ENCODE measurements at regions not wholly inside any gene's neighbourhood (a gene's known extent, or its start where the extent isn't known, plus 50 kb on each side); places are given as distances from the start of the nearest gene placed in this dataset.

GRCh38 chr5:68591850-68592249, 376.3 kb downstream of the PIK3R1 start:
- H3K9me3 Mint-ChIP-seq: peaks cover 2% of the 10 kb centered on the region
- no peak overlapping the region for H3K27ac Mint-ChIP-seq
- ChIA-PET CTCF (interaction anchor here (1.5 kb wide), 1 partner anchor 9 kb away, joined by 3 read pairs; no protein-coding TSS in a partner anchor), POLR2A (no interaction called here)
- H3K4me1 Mint-ChIP-seq: no peaks in the 10 kb centered on the region
- DNase-seq: no peak
- H3K36me3 Mint-ChIP-seq (ENCODE audit: low read depth): no peaks in the 10 kb centered on the region
- H3K4me3 Mint-ChIP-seq: no peak overlapping the region
- H3K27me3 Mint-ChIP-seq: peaks cover 3% of the 10 kb centered on the region

DNA sequence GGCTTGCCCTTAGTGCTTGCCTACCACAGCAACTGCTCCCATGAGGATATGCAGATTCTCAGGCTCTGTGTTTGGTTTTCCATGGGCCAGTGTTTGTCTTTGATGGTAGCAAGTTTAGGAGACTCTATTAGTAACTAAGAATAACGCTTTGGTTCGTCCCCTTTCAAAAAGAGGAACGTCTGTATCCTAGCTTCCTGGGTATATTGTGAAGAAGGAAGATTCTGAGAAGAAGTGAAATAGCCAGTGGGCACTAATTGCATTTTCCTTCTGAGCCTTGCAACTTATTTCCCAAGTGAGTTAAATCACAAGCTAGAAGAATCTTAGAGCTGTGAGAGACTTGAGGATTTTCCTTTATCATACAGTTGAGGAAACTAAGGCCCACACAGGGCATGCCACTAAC, 376.8 kb downstream of the PIK3R1 start:
- DNase-seq: no peak
- no peaks in the 10 kb centered on the region for H3K4me1 Mint-ChIP-seq
- CTCF ChIA-PET: interaction anchor here (1.5 kb wide), 1 partner anchor 10 kb away, joined by 3 read pairs; no protein-coding TSS in a partner anchor
- H3K27me3 Mint-ChIP-seq: peaks cover 3% of the 10 kb centered on the region
- no peak overlapping the region for H3K4me3 Mint-ChIP-seq
- no peaks in the 10 kb centered on the region for H3K36me3 Mint-ChIP-seq (ENCODE audit: low read depth)
- H3K9me3 Mint-ChIP-seq: peaks cover 2% of the 10 kb centered on the region
- POLR2A ChIA-PET: no interaction called here
- H3K27ac Mint-ChIP-seq: no peak overlapping the region

- Mint-ChIP-seq H3K27me3 (peaks cover 3% of the 10 kb centered on the region), H3K4me3 (no peak overlapping the region), H3K36me3 (ENCODE audit: low read depth) (no peaks in the 10 kb centered on the region), H3K27ac (no peak overlapping the region), H3K9me3 (peaks cover 2% of the 10 kb centered on the region), H3K4me1 (no peaks in the 10 kb centered on the region)
- DNase-seq: no peak
- POLR2A ChIA-PET: no interaction called here
- CTCF ChIA-PET: interaction anchor here (0.9 to 1.5 kb wide), 2 partner anchors 11 to 51 kb away, joined by 3 read pairs; no protein-coding TSS in a partner anchor
These were observed 377.7 kb downstream of the PIK3R1 start for GRCh38 chr5:68593211-68593671.

DNA sequence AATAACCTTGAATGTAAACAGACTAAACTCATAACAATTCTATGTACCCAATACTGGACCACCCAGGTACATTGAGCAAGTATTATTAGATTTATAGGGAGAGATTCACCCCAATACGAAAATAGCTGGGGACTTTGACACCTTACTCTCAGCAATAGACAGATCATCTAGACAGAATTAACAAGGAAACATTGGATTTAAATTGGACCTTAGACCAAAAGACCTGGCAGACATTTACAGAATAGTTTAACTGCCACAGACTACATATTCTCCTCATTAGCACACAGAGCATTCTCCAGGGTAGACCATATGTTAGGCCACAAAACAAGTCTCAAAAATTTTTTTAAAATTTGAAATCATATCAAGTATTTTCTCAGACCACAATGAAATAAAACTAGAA, 397.4 kb downstream of the PIK3R1 start:
- Mint-ChIP-seq H3K4me1 (no peaks in the 10 kb centered on the region), H3K27ac (no peak overlapping the region), H3K27me3 (peaks cover 16% of the 10 kb centered on the region), H3K4me3 (no peak overlapping the region), H3K36me3 (ENCODE audit: low read depth) (no peaks in the 10 kb centered on the region), H3K9me3 (peaks cover 19% of the 10 kb centered on the region)
- ChIA-PET POLR2A (no interaction called here), CTCF (no interaction called here)
- no peak for DNase-seq

GRCh38 chr5:68618501-68618900, 402.9 kb downstream of the PIK3R1 start:
- Mint-ChIP-seq H3K9me3 (no peaks in the 10 kb centered on the region), H3K4me1 (no peaks in the 10 kb centered on the region), H3K27me3 (peaks cover 14% of the 10 kb centered on the region), H3K36me3 (ENCODE audit: low read depth) (no peaks in the 10 kb centered on the region), H3K27ac (no peak overlapping the region), H3K4me3 (no peak overlapping the region)
- ChIA-PET POLR2A (no interaction called here), CTCF (no interaction called here)
- DNase-seq: no peak

DNA sequence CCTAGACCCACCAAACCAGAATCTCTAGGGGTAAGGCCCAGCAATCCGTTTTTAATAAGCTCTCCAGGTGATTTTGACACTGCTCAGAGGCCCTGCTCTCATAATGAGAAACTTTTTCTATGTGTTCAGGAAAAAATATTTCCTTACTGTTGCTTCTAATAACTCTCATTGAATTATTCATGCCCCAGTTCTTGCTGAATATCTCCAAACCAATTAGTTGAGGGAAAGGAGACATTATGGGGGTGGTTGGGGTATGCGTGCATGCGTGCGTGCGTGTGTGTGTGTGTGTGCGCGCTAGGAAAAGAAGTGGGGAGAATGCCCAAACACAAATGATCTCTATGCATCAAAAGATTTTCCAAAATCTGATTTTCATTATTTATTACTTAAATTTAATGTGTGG, 411.4 kb downstream of the PIK3R1 start:
- no peak overlapping the region for H3K27ac Mint-ChIP-seq
- H3K4me1 Mint-ChIP-seq: no peaks in the 10 kb centered on the region
- CTCF ChIA-PET: no interaction called here
- H3K4me3 Mint-ChIP-seq: no peak overlapping the region
- POLR2A ChIA-PET: no interaction called here
- no peak for DNase-seq
- H3K27me3 Mint-ChIP-seq: peaks cover 9% of the 10 kb centered on the region
- no peaks in the 10 kb centered on the region for H3K36me3 Mint-ChIP-seq (ENCODE audit: low read depth)
- no peaks in the 10 kb centered on the region for H3K9me3 Mint-ChIP-seq

DNA sequence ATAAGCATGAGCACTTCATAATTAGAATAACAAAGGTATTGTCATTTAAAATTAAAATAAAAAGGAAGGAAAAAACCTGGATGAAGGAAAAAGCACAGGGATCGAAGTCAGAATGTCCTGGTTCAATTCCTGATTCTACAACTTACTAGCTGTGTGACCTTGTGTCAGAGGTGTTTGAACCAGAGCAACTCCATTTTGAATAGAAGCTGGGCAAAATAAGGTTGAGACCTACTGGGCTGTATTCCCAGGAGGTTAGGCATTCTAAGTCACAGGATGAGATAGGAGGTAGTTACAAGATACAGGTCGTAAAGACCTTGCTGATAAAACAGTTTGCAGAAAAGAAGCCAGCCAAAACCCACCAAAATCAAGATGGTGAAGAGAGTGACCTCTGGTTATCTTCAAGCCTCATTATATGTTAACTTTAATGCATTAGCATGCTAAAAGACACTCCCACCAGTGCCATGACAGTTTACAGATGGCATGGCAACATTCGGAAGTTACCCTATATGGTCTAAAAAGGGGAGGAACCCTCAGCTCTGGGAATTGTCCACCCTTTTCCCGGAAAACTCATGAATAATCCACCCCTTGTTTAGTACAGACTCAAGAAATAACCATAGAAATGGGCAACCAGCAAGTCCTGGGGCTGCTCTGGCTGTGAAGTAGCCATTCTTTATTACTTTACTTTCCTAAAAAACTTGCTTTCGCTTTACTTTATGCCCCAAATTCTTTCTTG, 412.7 kb downstream of the PIK3R1 start:
- no peaks in the 10 kb centered on the region for H3K4me1 Mint-ChIP-seq
- H3K9me3 Mint-ChIP-seq: no peaks in the 10 kb centered on the region
- DNase-seq: no peak
- H3K36me3 Mint-ChIP-seq (ENCODE audit: low read depth): no peaks in the 10 kb centered on the region
- POLR2A ChIA-PET: no interaction called here
- no peak overlapping the region for H3K27ac Mint-ChIP-seq
- CTCF ChIA-PET: no interaction called here
- peaks cover 7% of the 10 kb centered on the region for H3K27me3 Mint-ChIP-seq
- H3K4me3 Mint-ChIP-seq: no peak overlapping the region

DNA sequence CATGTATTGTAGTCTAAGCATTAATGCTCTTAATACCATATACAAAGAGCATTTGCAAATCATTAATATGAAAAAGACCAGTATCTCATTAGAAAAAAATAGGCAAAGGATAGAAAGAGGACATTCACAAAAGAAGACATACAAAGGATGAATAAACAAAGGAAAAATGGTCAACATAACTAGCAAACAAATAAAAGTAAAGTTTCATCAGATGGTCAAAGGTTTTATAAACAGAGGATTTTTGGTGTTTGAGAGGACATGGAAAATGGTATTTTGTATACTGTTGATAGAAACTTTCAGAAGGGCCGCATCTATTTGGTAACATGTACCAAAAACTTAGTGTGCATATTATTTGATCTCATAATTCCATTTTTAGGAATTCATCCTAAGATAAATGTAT, 414.8 kb downstream of the PIK3R1 start:
- Mint-ChIP-seq H3K27ac (no peak overlapping the region), H3K9me3 (no peaks in the 10 kb centered on the region), H3K36me3 (ENCODE audit: low read depth) (no peaks in the 10 kb centered on the region), H3K4me1 (no peaks in the 10 kb centered on the region), H3K4me3 (no peak overlapping the region), H3K27me3 (peaks cover 2% of the 10 kb centered on the region)
- ChIA-PET CTCF (no interaction called here), POLR2A (no interaction called here)
- no peak for DNase-seq

GRCh38 chr5:68631884-68632283, 416.3 kb downstream of the PIK3R1 start:
- no peak overlapping the region for H3K4me3 Mint-ChIP-seq
- H3K36me3 Mint-ChIP-seq (ENCODE audit: low read depth): no peaks in the 10 kb centered on the region
- H3K9me3 Mint-ChIP-seq: no peaks in the 10 kb centered on the region
- peaks cover 3% of the 10 kb centered on the region for H3K27me3 Mint-ChIP-seq
- ChIA-PET CTCF (no interaction called here), POLR2A (no interaction called here)
- no peaks in the 10 kb centered on the region for H3K4me1 Mint-ChIP-seq
- no peak for DNase-seq
- H3K27ac Mint-ChIP-seq: no peak overlapping the region

DNA sequence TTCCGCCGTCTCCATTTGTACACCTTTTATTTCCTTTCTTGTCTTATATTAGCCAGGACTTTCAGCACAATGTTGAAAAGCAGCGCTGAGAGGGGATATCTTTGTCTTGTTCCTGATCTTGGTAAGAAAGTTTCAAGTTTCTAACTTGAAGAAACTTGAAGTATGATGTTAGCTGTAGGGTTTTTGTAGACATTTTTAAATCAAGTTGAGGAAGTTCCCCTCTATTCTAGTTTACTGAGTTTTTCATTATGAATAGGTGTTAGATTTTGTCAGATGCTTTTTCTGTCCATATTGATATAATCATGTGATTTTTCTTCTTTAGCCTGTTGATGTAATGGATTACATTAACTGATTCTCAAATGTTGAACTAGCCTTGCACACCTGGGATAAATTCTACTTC, 425.7 kb downstream of the PIK3R1 start:
- H3K27me3 Mint-ChIP-seq: peaks cover 26% of the 10 kb centered on the region

DNA sequence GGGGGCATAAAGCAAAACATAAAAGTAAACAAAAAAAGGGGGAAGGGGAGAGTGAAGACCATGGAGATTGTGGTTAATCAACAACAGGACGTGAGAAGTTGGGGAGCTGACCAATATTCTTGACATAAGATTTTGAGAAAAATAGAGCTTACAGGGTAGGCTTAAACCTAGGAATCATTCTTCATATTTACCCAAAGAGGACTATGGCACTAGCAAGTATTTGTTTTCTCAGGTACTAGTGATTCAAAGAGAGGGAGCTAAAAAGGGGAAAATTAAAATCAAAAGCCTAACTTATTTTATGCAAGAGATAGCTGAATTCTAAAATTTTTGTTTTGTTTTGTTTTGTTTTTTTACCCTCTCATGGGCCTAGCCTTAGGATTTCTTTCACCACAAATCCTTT, 427.5 kb downstream of the PIK3R1 start:
- H3K4me1 Mint-ChIP-seq: no peaks in the 10 kb centered on the region
- CTCF ChIA-PET: no interaction called here
- H3K4me3 Mint-ChIP-seq: no peak overlapping the region
- no peaks in the 10 kb centered on the region for H3K9me3 Mint-ChIP-seq
- DNase-seq: no peak
- H3K36me3 Mint-ChIP-seq (ENCODE audit: low read depth): no peaks in the 10 kb centered on the region
- H3K27ac Mint-ChIP-seq: no peak overlapping the region
- POLR2A ChIA-PET: no interaction called here
- H3K27me3 Mint-ChIP-seq: peaks cover 19% of the 10 kb centered on the region

More for the DNA sequence above, 425.7 kb downstream of the PIK3R1 start:
- no peak for DNase-seq
- Mint-ChIP-seq H3K4me3 (no peak overlapping the region), H3K36me3 (ENCODE audit: low read depth) (no peaks in the 10 kb centered on the region), H3K27ac (no peak overlapping the region), H3K9me3 (no peaks in the 10 kb centered on the region), H3K4me1 (no peaks in the 10 kb centered on the region)
- ChIA-PET POLR2A (no interaction called here), CTCF (interaction anchor here (0.6 kb wide), 1 partner anchor 738 kb away, joined by 3 read pairs; no protein-coding TSS in a partner anchor)

- H3K27me3 Mint-ChIP-seq: peaks cover 8% of the 10 kb centered on the region
- ChIA-PET POLR2A (interaction anchor here (0.6 kb wide), 1 partner anchor 45 kb away, joined by 3 read pairs; no protein-coding TSS in a partner anchor), CTCF (no interaction called here)
- DNase-seq: no peak
- no peaks in the 10 kb centered on the region for H3K36me3 Mint-ChIP-seq (ENCODE audit: low read depth)
- H3K9me3 Mint-ChIP-seq: no peaks in the 10 kb centered on the region
- H3K27ac Mint-ChIP-seq: no peak overlapping the region
- no peaks in the 10 kb centered on the region for H3K4me1 Mint-ChIP-seq
- no peak overlapping the region for H3K4me3 Mint-ChIP-seq
These were observed 429.4 kb downstream of the PIK3R1 start for GRCh38 chr5:68644971-68645370.

GRCh38 chr5:68646144-68646543, 430.6 kb downstream of the PIK3R1 start:
- Mint-ChIP-seq H3K4me1 (no peaks in the 10 kb centered on the region), H3K4me3 (no peak overlapping the region), H3K27ac (no peak overlapping the region), H3K27me3 (peaks cover 4% of the 10 kb centered on the region), H3K36me3 (ENCODE audit: low read depth) (no peaks in the 10 kb centered on the region), H3K9me3 (no peaks in the 10 kb centered on the region)
- ChIA-PET CTCF (no interaction called here), POLR2A (no interaction called here)
- no peak for DNase-seq

GRCh38 chr5:68647743-68648142, 432.2 kb downstream of the PIK3R1 start:
- H3K9me3 Mint-ChIP-seq: no peaks in the 10 kb centered on the region
- H3K4me3 Mint-ChIP-seq: no peak overlapping the region
- no peak for DNase-seq
- no peaks in the 10 kb centered on the region for H3K4me1 Mint-ChIP-seq
- CTCF ChIA-PET: interaction anchor here (0.5 to 0.9 kb wide), 2 partner anchors 17 to 21 kb away, joined by 3 read pairs; no protein-coding TSS in a partner anchor
- H3K27me3 Mint-ChIP-seq: no peaks in the 10 kb centered on the region
- POLR2A ChIA-PET: no interaction called here
- no peak overlapping the region for H3K27ac Mint-ChIP-seq
- no peaks in the 10 kb centered on the region for H3K36me3 Mint-ChIP-seq (ENCODE audit: low read depth)

Data from activated CD4-positive, alpha-beta T cell treated with anti-CD3 and anti-CD28 coated beads, Interleukin-2, amount 10 ng/mL, durations not matched to agents 7 days and 5 days (primary cell).